GM21367 (cell line): ENCODE measurements at regions not wholly inside any gene's neighbourhood (a gene's known extent, or its start where the extent isn't known, plus 50 kb on each side); places are given as distances from the start of the nearest gene placed in this dataset.
"Not testable (repeated sequence)": the region's sequence is repeated elsewhere in the genome, so short reads cannot be mapped to it uniquely, and the experiment has no call there.

Source experiments
- ATAC-seq: cut with Tn5 transposase; IDR thresholded peaks from one replicate; pipeline ENCODE4 v1.9.1; 2021; ENCODE audit not compliant: unreplicated experiment

GRCh38 chr13:50404769-50405168 is 389.5 kb downstream of the KCNRG start:
- no peak for ATAC-seq

- no peak for ATAC-seq
These were observed 391.6 kb downstream of the KCNRG start for GRCh38 chr13:50406831-50407230.

- ATAC-seq: no peak
These were observed 392.8 kb downstream of the KCNRG start for GRCh38 chr13:50408068-50408467.

- ATAC-seq: no peak
These were observed 394.0 kb downstream of the KCNRG start for GRCh38 chr13:50409220-50409619.

- ATAC-seq: no peak
These were observed 395.9 kb downstream of the KCNRG start for GRCh38 chr13:50410921-50411746.

- ATAC-seq: no peak
These were observed 396.9 kb downstream of the KCNRG start for GRCh38 chr13:50412046-50412617.

- no peak for ATAC-seq
These were observed 399.4 kb downstream of the KCNRG start for GRCh38 chr13:50414640-50415039.

GRCh38 chr13:50415428-50415827 is 400.2 kb downstream of the KCNRG start:
- no peak for ATAC-seq

- no peak for ATAC-seq
These were observed 402.4 kb downstream of the KCNRG start for GRCh38 chr13:50417597-50417996.

GRCh38 chr13:50419331-50419865 is 404.2 kb downstream of the KCNRG start:
- no peak for ATAC-seq

GRCh38 chr13:50419896-50420295 is 404.7 kb downstream of the KCNRG start:
- ATAC-seq: no peak

GRCh38 chr13:50420718-50421472 is 405.7 kb downstream of the KCNRG start:
- ATAC-seq: no peak

GRCh38 chr13:50421473-50422130 is 406.4 kb downstream of the KCNRG start:
- no peak for ATAC-seq

- no peak for ATAC-seq
These were observed 407.2 kb downstream of the KCNRG start for GRCh38 chr13:50422181-50423148.

- no peak for ATAC-seq
These were observed 409.7 kb downstream of the KCNRG start for GRCh38 chr13:50424993-50425392.

GRCh38 chr13:50425772-50426171 is 410.5 kb downstream of the KCNRG start:
- no peak for ATAC-seq

GRCh38 chr13:50426927-50427326 is 411.7 kb downstream of the KCNRG start:
- no peak for ATAC-seq

- ATAC-seq: not testable (repeated sequence)
These were observed 412.3 kb downstream of the KCNRG start for GRCh38 chr13:50427511-50427910.

- ATAC-seq: no peak
These were observed 413.1 kb downstream of the KCNRG start for GRCh38 chr13:50428183-50428877.
